HCT116 (cell line): ENCODE measurements at regions not wholly inside any gene's neighbourhood (a gene's known extent, or its start where the extent isn't known, plus 50 kb on each side); places are given as distances from the start of the nearest gene placed in this dataset.

Source experiments
- ATAC-seq: fragments of 200-7000 bp; cut with Tn5 transposase; 2 replicates; pipeline ENCODE4 v1.9.1; 2020; ENCODE audit warnings: mild to moderate bottlenecking, moderate library complexity
- BruUV-seq: library from RNA; stranded (reverse); fragments of 400-500 nt; replicated peaks from 2 replicates; lab custom pipeline; 2021; lab: Mats Ljungman, UMichigan
- CTCF ChIA-PET: fragments of 300-600 bp; sonication (Branson Sonifier 250); formaldehyde crosslinking; loops from one replicate; lab custom pipeline; 2021; ENCODE audit warnings: antibody characterized with exemption; lab: Charles Lee
- POLR2A ChIA-PET: fragments of 300-600, 350-600 bp; sonication (Branson Sonifier 250); formaldehyde crosslinking; loops from one replicate; lab custom pipeline; 2021; ENCODE audit warnings: antibody characterized with exemption; lab: Charles Lee
- RAD21 ChIA-PET, 2 experiments: fragments of 300-600 bp; sonication (Branson Sonifier 250); formaldehyde crosslinking; loops; one replicate each; lab custom pipeline; 2023; ENCODE audit warnings: low total read pairs in 2 of 2; ENCODE audit not compliant: uncharacterized antibody in 2 of 2, unreplicated experiment in 2 of 2, low non-redundant PET in 1 of 2; lab: Charles Lee
- DNase-seq: peaks from one replicate; pipeline ENCODE4 v3.0.0-alpha.2; 2010; ENCODE audit warnings: low read depth, low spot score
- H2AFZ ChIP-seq: fragments of 200-600 bp; shearing (Covaris generic), sonication (generic); 2 replicates; pipeline ENCODE4 v1.6.1; 2017; ENCODE audit warnings: low read depth, mixed run types, mixed read lengths, antibody characterized with exemption, low read length; ENCODE audit not compliant: poor library complexity, severe bottlenecking
- H3K27ac ChIP-seq: 2 replicates; pipeline ENCODE4 v1.5.1; 2012; ENCODE audit warnings: low read depth, low read length
- H3K27me3 ChIP-seq: fragments of 200-600 bp; sonication (generic); 2 replicates; pipeline ENCODE4 v1.6.1; 2016; ENCODE audit warnings: mixed run types, low read length, mixed read lengths; ENCODE audit not compliant: insufficient read depth
- H3K36me3 ChIP-seq, 2 experiments: fragments of 200-500 bp in 1 of 2; fragments of 200-600 bp in 1 of 2; sonication (Bioruptor generic) in 1 of 2; sonication (generic) in 1 of 2; 2 replicates each; pipeline versions ENCODE4 v1.5.1 to v1.6.1; 2014 to 2016; ENCODE audit warnings: low read length in 2 of 2, inconsistent platforms in 1 of 2, mixed read lengths in 1 of 2, mixed run types in 1 of 2; ENCODE audit not compliant: insufficient read depth in 2 of 2, control insufficient read depth in 1 of 2
- H3K4me1 ChIP-seq, 2 experiments: fragments of 200-600 bp in 1 of 2; sonication (generic) in 1 of 2; 2 replicates each; pipeline versions ENCODE4 v1.5.1 to v1.6.1; 2012 to 2017; ENCODE audit warnings: low read length in 2 of 2, inconsistent platforms in 1 of 2, mild to moderate bottlenecking in 1 of 2, mixed read lengths in 1 of 2, mixed run types in 1 of 2, moderate library complexity in 1 of 2; ENCODE audit not compliant: insufficient read depth in 2 of 2, control insufficient read depth in 1 of 2
- H3K4me2 ChIP-seq: fragments of 200-600 bp; sonication (generic); 2 replicates; pipeline ENCODE4 v1.6.1; 2017; ENCODE audit warnings: mixed run types, low read length, mixed read lengths
- H3K4me3 ChIP-seq, 2 experiments: fragments of 200-600 bp in 1 of 2; sonication (generic) in 1 of 2; replicated peaks in 1 of 2; 2 replicates each; pipeline ENCODE4 v1.5.1; 2011 to 2016; ENCODE audit warnings: low read length in 2 of 2, control low read depth in 1 of 2, low read depth in 1 of 2, mild to moderate bottlenecking in 1 of 2, mixed read lengths in 1 of 2, mixed run types in 1 of 2
- H3K79me2 ChIP-seq: fragments of 200-600 bp; sonication (generic); 2 replicates; pipeline ENCODE4 v1.6.1; 2017; ENCODE audit warnings: mild to moderate bottlenecking, mixed run types, low read length, moderate library complexity, mixed read lengths; ENCODE audit not compliant: insufficient read depth
- H3K9ac ChIP-seq: fragments of 200-600 bp; sonication (generic); 2 replicates; pipeline ENCODE4 v1.6.1; 2016; ENCODE audit warnings: low read length, mixed read lengths
- H3K9me2 ChIP-seq: fragments of 200-600 bp; sonication (generic), shearing (Covaris generic); 2 replicates; pipeline ENCODE4 v1.6.1; 2017; ENCODE audit warnings: mixed run types, mild to moderate bottlenecking, moderate library complexity; ENCODE audit not compliant: insufficient read depth
- H3K9me3 ChIP-seq, 2 experiments: fragments of 200-500 bp in 1 of 2; fragments of 200-600 bp in 1 of 2; sonication (Bioruptor generic) in 1 of 2; sonication (generic) in 1 of 2; 2 replicates each; pipeline ENCODE4 v1.6.1; 2014 to 2017; ENCODE audit warnings: low read length in 2 of 2, mixed read lengths in 2 of 2, inconsistent platforms in 1 of 2, low read depth in 1 of 2, mild to moderate bottlenecking in 1 of 2, mixed run types in 1 of 2, moderate library complexity in 1 of 2; ENCODE audit not compliant: control insufficient read depth in 1 of 2, insufficient read depth in 1 of 2
- H4K20me1 ChIP-seq: fragments of 200-600 bp; sonication (generic), shearing (Covaris generic); 2 replicates; pipeline ENCODE4 v1.6.1; 2017; ENCODE audit warnings: mixed run types, mild to moderate bottlenecking, moderate library complexity; ENCODE audit not compliant: insufficient read depth
- ATF3 ChIP-seq: IDR thresholded peaks from 2 replicates; pipeline ENCODE4 v1.6.1; 2012
- CBX3 ChIP-seq: IDR thresholded peaks from 2 replicates; pipeline ENCODE4 v1.6.1; 2012; ENCODE audit warnings: low read depth
- CEBPB ChIP-seq: IDR thresholded peaks from 2 replicates; pipeline ENCODE4 v1.6.1; 2012; ENCODE audit warnings: low read depth
- CTCF ChIP-seq, 3 experiments: fragments of 200-600 bp in 1 of 3; sonication (generic) in 1 of 3; IDR thresholded peaks in 2 of 3; conservative IDR thresholded peaks in 1 of 3; 2 replicates each; pipeline ENCODE4 v1.5.1; 2012 to 2017; ENCODE audit warnings: low read depth in 2 of 3, low read length in 2 of 3, antibody characterized with exemption in 1 of 3, borderline replicate concordance in 1 of 3, control low read depth in 1 of 3, mild to moderate bottlenecking in 1 of 3, mixed read lengths in 1 of 3, mixed run types in 1 of 3, moderate library complexity in 1 of 3; ENCODE audit not compliant: insufficient read depth in 1 of 3
- EGR1 ChIP-seq: IDR thresholded peaks from 2 replicates; pipeline ENCODE4 v1.6.1; 2012; ENCODE audit warnings: low read depth
- ELF1 ChIP-seq: IDR thresholded peaks from 2 replicates; pipeline ENCODE4 v1.6.1; 2012; ENCODE audit warnings: low read depth, borderline replicate concordance
- EZH2 ChIP-seq: fragments of 200-600 bp; sonication (generic); IDR thresholded peaks from 2 replicates; pipeline ENCODE4 v1.6.1; 2017; ENCODE audit warnings: antibody characterized with exemption, mixed run types
- EZH2phosphoT487 ChIP-seq: fragments of 200-600 bp; IDR thresholded peaks from 2 replicates; pipeline ENCODE4 v1.6.1; 2018; ENCODE audit warnings: antibody characterized with exemption, borderline replicate concordance
- FOSL1 ChIP-seq: IDR thresholded peaks from 2 replicates; pipeline ENCODE4 v1.6.1; 2012; ENCODE audit warnings: low read depth
- JUND ChIP-seq: IDR thresholded peaks from 2 replicates; pipeline ENCODE4 v1.6.1; 2012
- MAX ChIP-seq: IDR thresholded peaks from 2 replicates; pipeline ENCODE4 v1.6.1; 2012
- POLR2A ChIP-seq: IDR thresholded peaks from 2 replicates; pipeline ENCODE4 v1.7.0; 2011; ENCODE audit warnings: borderline replicate concordance; ENCODE audit not compliant: insufficient read depth, insufficient read length; ENCODE audit errors: extremely low read depth
- REST ChIP-seq: IDR thresholded peaks from 2 replicates; pipeline ENCODE4 v1.6.1; 2012; ENCODE audit warnings: low read depth
- SIN3A ChIP-seq: IDR thresholded peaks from 2 replicates; pipeline ENCODE4 v1.6.1; 2012; ENCODE audit warnings: low read depth
- SP1 ChIP-seq: IDR thresholded peaks from 2 replicates; pipeline ENCODE4 v1.6.1; 2012; ENCODE audit warnings: low read depth
- YY1 ChIP-seq: IDR thresholded peaks from 2 replicates; pipeline ENCODE4 v1.6.1; 2011; ENCODE audit warnings: low read length, low read depth, moderate library complexity, mild to moderate bottlenecking; ENCODE audit not compliant: insufficient replicate concordance; ENCODE audit errors: extremely low read depth
- ZFX ChIP-seq: fragments of 450-650 bp; IDR thresholded peaks from 2 replicates; pipeline ENCODE4 v1.6.1; 2017
- intact Hi-C: fragments of 100-400 bp; cut with micrococcal nuclease; formaldehyde crosslinking; loops from 2 replicates; pipeline ENCODE4 v1.10.0; 2022

- Histone ChIP-seq H3K79me2 (no peaks in the 10 kb centered on the region), H3K9me2 (no peaks in the 10 kb centered on the region), H3K9ac (no peak overlapping the region), H2AFZ (no peak overlapping the region), H3K4me2 (no peak overlapping the region), H3K9me3 (no peaks in the 10 kb centered on the region), H3K36me3 (no peaks in the 10 kb centered on the region), H3K27me3 (no peaks in the 10 kb centered on the region), H3K4me1 (no peaks in the 10 kb centered on the region), H4K20me1 (no peaks in the 10 kb centered on the region), H3K4me3 (no peak overlapping the region), H3K27ac (no peak overlapping the region)
- ATAC-seq (no peak), DNase-seq (no peak)
- ChIA-PET CTCF (no interaction called here), POLR2A (no interaction called here), RAD21 (no interaction called here)
- intact Hi-C loops = no loop called here
- TF ChIP-seq JUND (no peak), FOSL1 (no peak), EGR1 (no peak), EZH2 (no peak), ATF3 (no peak), ZFX (no peak), SP1 (no peak), CEBPB (no peak), YY1 (no peak), MAX (no peak), ELF1 (no peak), SIN3A (no peak), EZH2phosphoT487 (no peak)
- BruUV-seq = no TSS peak
Measured at GRCh38 chr10:33986515-33986914, 652.0 kb upstream of the NRP1 start.

GRCh38 chr10:33986016-33986415, 651.5 kb upstream of the NRP1 start:
- POLR2A ChIA-PET = no interaction called here
- CTCF ChIA-PET = no interaction called here
- intact Hi-C loops = no loop called here
- H2AFZ ChIP-seq = no peak overlapping the region
- H3K27me3 ChIP-seq = no peaks in the 10 kb centered on the region
- H3K9ac ChIP-seq = no peak overlapping the region
- H3K9me2 ChIP-seq = no peaks in the 10 kb centered on the region
- H4K20me1 ChIP-seq = no peaks in the 10 kb centered on the region
- no peak overlapping the region for H3K27ac ChIP-seq
- ATAC-seq = no peak
- RAD21 ChIA-PET = no interaction called here
- H3K4me1 ChIP-seq = no peaks in the 10 kb centered on the region
- no peak overlapping the region for H3K4me2 ChIP-seq
- no TSS peak for BruUV-seq
- no peaks in the 10 kb centered on the region for H3K79me2 ChIP-seq
- H3K4me3 ChIP-seq = no peak overlapping the region
- H3K9me3 ChIP-seq = no peaks in the 10 kb centered on the region
- DNase-seq = no peak
- H3K36me3 ChIP-seq = no peaks in the 10 kb centered on the region
- no peak for TF ChIP-seq REST
- TF ChIP-seq EZH2phosphoT487 = no peak
- no peak for TF ChIP-seq EZH2
- no peak for TF ChIP-seq SIN3A
- no peak for TF ChIP-seq CTCF (IDR thresholded peaks at IDR 0.05 in 2 of 3, conservative IDR thresholded peaks at IDR 0.05 in 1 of 3; ENCODE audit: borderline replicate concordance in 1 of 3, insufficient read depth in 1 of 3, low read depth in 2 of 3, low read length in 2 of 3)
- TF ChIP-seq YY1 = no peak
- TF ChIP-seq ATF3 = no peak
- TF ChIP-seq JUND = no peak
- TF ChIP-seq POLR2A = no peak
- no peak for TF ChIP-seq CBX3
- no peak for TF ChIP-seq EGR1
